Lower leg skin (tissue), 4 donors: ENCODE measurements at regions not wholly inside any gene's neighbourhood (a gene's known extent, or its start where the extent isn't known, plus 50 kb on each side); places are given as distances from the start of the nearest gene placed in this dataset.

Experiments
- DNase-seq, 2 donors: peaks; one replicate each; pipeline ENCODE4 v3.0.0-alpha.2; 2019; ENCODE audit warnings: low spot score in 2 of 2
- H3K4me3 ChIP-seq: fragments of 200-600 bp; sonication (generic); 2 replicates; pipeline ENCODE4 v1.5.1; 2017; ENCODE audit warnings: mild to moderate bottlenecking, low read depth; ENCODE audit not compliant: poor library complexity, severe bottlenecking
- POLR2A ChIP-seq, 2 donors: fragments of 450-650 bp; IDR thresholded peaks; one replicate each; pipeline ENCODE4 v1.6.1; 2016 to 2017; ENCODE audit warnings: antibody characterized with exemption in 2 of 2, mild to moderate bottlenecking in 1 of 2, moderate library complexity in 1 of 2
- WGBS, 2 donors: methylation state at CpG; one replicate each; pipeline ENCODE4 v1.1.5; 2018; 5-methylcytosine and 5-hydroxymethylcytosine counted together
- intact Hi-C: fragments of 100-400 bp; cut with DNase I; formaldehyde crosslinking; loops from one replicate; pipeline ENCODE4 v1.15.0; 2023; ENCODE audit warnings: low total_unique reads
- TF ChIP-seq, protein P1 (sequence below), 3 donors: fragments of 450-650 bp; IDR thresholded peaks; one replicate each; pipeline ENCODE4 v1.5.1; 2016; ENCODE audit warnings: antibody characterized with exemption in 3 of 3, mild to moderate bottlenecking in 3 of 3, moderate library complexity in 2 of 3

GRCh38 chr20:55569084-55569483 is 436.2 kb downstream of the CBLN4 start:
- TF ChIP-seq, protein P1, sequence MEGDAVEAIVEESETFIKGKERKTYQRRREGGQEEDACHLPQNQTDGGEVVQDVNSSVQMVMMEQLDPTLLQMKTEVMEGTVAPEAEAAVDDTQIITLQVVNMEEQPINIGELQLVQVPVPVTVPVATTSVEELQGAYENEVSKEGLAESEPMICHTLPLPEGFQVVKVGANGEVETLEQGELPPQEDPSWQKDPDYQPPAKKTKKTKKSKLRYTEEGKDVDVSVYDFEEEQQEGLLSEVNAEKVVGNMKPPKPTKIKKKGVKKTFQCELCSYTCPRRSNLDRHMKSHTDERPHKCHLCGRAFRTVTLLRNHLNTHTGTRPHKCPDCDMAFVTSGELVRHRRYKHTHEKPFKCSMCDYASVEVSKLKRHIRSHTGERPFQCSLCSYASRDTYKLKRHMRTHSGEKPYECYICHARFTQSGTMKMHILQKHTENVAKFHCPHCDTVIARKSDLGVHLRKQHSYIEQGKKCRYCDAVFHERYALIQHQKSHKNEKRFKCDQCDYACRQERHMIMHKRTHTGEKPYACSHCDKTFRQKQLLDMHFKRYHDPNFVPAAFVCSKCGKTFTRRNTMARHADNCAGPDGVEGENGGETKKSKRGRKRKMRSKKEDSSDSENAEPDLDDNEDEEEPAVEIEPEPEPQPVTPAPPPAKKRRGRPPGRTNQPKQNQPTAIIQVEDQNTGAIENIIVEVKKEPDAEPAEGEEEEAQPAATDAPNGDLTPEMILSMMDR (IDR thresholded peaks at IDR 0.05): no peak
- no peak for TF ChIP-seq POLR2A (IDR thresholded peaks at IDR 0.05)
- no peak for DNase-seq
- intact Hi-C loops: no loop called here
- H3K4me3 ChIP-seq: no peak overlapping the region
- 70 to 74% methylated on average over 3 of the region's 3 CpGs for WGBS, 2 donors

DNA sequence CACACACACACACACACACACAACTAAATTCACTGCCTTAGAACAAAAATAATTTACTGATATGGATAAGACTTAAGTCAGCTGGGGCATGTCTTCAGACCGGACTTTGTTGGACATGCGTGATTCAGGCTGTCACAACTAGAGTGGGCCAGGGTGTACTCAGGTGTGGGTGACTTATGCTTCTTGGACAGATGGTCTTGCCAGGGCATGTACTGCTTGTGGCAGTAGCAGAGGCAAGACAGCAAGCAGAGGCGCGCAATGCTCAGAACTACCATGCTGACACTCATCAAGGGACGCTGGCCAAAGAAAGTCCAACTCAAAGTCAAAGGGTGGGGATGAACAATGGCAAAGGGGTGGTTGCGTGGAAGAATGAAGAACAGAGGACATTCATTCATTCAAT is 437.5 kb downstream of the CBLN4 start:
- intact Hi-C loops: no loop called here
- no peak for DNase-seq
- H3K4me3 ChIP-seq: no peak overlapping the region
- TF ChIP-seq POLR2A (IDR thresholded peaks at IDR 0.05): no peak
- TF ChIP-seq, protein P1 (IDR thresholded peaks at IDR 0.05): no peak
- 87 to 88% methylated on average over 6 of the region's 6 CpGs for WGBS, 2 donors

GRCh38 chr20:55565096-55565773 is 440.1 kb downstream of the CBLN4 start:
- TF ChIP-seq POLR2A (IDR thresholded peaks at IDR 0.05): no peak
- TF ChIP-seq, protein P1 (IDR thresholded peaks at IDR 0.05): no peak
- DNase-seq: no peak
- 43 to 50% methylated on average over 5 of the region's 5 CpGs for WGBS, 2 donors
- intact Hi-C loops: no loop called here
- no peak overlapping the region for H3K4me3 ChIP-seq

DNA sequence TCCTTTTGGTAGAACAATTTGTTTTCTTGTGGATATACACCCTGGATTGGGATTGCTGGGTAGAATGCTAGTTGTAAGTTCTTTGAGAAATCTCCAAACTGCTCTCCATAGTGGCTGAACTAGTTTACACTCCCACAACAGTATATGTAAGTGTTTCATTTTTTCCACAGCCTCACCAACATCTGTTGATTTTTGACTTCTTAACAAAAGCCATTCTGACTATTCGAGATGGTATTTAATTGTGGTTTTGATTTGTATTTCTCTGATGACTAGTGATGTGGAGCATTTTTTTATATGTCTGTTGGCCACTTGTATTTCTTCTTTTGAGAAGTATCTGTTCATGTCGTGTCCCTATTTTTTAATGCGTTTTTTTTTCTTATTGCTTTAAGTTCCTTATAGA is 444.1 kb downstream of the CBLN4 start:
- 44 to 50% methylated on average over 3 of the region's 3 CpGs for WGBS, 2 donors
- no peak overlapping the region for H3K4me3 ChIP-seq
- DNase-seq: no peak
- intact Hi-C loops: no loop called here
- no peak for TF ChIP-seq POLR2A (IDR thresholded peaks at IDR 0.05)
- TF ChIP-seq, protein P1 (IDR thresholded peaks at IDR 0.05): no peak

- intact Hi-C loops: no loop called here
Measured at GRCh38 chr20:55557191-55557590, 448.1 kb downstream of the CBLN4 start.

DNA sequence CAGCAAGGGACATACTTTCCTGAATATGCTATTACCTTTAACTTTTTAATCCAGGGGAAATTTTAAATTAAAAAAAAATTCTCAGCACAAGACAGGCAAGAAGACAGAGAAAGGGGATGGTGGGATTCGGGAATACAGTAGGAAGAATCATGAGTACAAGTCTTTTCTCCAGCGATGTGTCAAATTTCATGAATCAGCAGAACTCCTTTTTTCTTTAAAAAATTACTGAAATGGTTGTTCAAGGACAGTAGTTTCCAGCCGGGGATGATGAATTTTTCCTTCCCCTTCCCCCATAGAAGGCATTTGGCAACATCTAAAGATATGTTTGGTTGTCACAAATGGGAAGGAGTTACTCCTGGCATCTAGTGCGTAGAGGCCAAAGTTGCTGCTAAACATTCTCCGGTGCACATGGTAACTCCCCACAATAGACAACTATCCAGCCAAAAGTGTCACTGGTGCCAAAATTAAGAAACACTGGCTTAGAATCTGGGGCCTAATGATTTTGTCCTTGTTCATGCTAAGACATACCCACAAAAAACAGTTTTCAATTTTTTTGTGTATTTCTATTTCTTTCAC is 450.2 kb downstream of the CBLN4 start:
- no peak for DNase-seq
- intact Hi-C loops: no loop called here
- 54 to 63% methylated on average over 5 of the region's 5 CpGs for WGBS, 2 donors
- TF ChIP-seq POLR2A (IDR thresholded peaks at IDR 0.05): no peak
- TF ChIP-seq, protein P1 (IDR thresholded peaks at IDR 0.05): no peak
- no peak overlapping the region for H3K4me3 ChIP-seq

More at GRCh38 chr20:55557191-55557590, 448.1 kb downstream of the CBLN4 start:
- no peak for DNase-seq
- WGBS, 2 donors: 88 to 95% methylated on average over 2 of the region's 2 CpGs
- TF ChIP-seq POLR2A (IDR thresholded peaks at IDR 0.05): no peak
- H3K4me3 ChIP-seq: no peak overlapping the region
